GM18499 (cell line): ENCODE measurements at regions not wholly inside any gene's neighbourhood (a gene's known extent, or its start where the extent isn't known, plus 50 kb on each side); places are given as distances from the start of the nearest gene placed in this dataset.
"Not testable (repeated sequence)": the region's sequence is repeated elsewhere in the genome, so short reads cannot be mapped to it uniquely, and the experiment has no call there.

ENCODE experiments used
- ATAC-seq: cut with Tn5 transposase; IDR thresholded peaks from one replicate; pipeline ENCODE4 v1.9.1; 2021; ENCODE audit warnings: moderate number of reproducible peaks; ENCODE audit not compliant: insufficient read depth, unreplicated experiment

- no peak for ATAC-seq
These were observed 123.1 kb upstream of the KRR1 start for GRCh38 chr12:75634244-75635222.

- ATAC-seq, result no peak
These were observed 122.4 kb upstream of the KRR1 start for GRCh38 chr12:75633789-75634188.

GRCh38 chr12:75632442-75632841 is 121.0 kb upstream of the KRR1 start:
- no peak for ATAC-seq

GRCh38 chr12:75631831-75632230 is 120.4 kb upstream of the KRR1 start:
- ATAC-seq, result no peak

GRCh38 chr12:75630091-75630490 is 118.7 kb upstream of the KRR1 start:
- ATAC-seq, result no peak

- ATAC-seq, result no peak
These were observed 117.5 kb upstream of the KRR1 start for GRCh38 chr12:75628916-75629315.

GRCh38 chr12:75628511-75628910 is 117.1 kb upstream of the KRR1 start:
- ATAC-seq, result no peak

GRCh38 chr12:75623631-75624154 is 112.3 kb upstream of the KRR1 start:
- no peak for ATAC-seq

GRCh38 chr12:75622492-75622891 is 111.1 kb upstream of the KRR1 start:
- no peak for ATAC-seq

- ATAC-seq, result not testable (repeated sequence)
These were observed 103.0 kb upstream of the KRR1 start for GRCh38 chr12:75614396-75614795.

- no peak for ATAC-seq
These were observed 102.6 kb upstream of the KRR1 start for GRCh38 chr12:75613981-75614380.

GRCh38 chr12:75611041-75611440 is 99.6 kb upstream of the KRR1 start:
- no peak for ATAC-seq

GRCh38 chr12:75606956-75607355 is 95.5 kb upstream of the KRR1 start:
- no peak for ATAC-seq

GRCh38 chr12:75606151-75606550 is 94.7 kb upstream of the KRR1 start:
- ATAC-seq, result no peak

GRCh38 chr12:75603475-75603874 is 92.1 kb upstream of the KRR1 start:
- ATAC-seq, result no peak

GRCh38 chr12:75602106-75602505 is 90.7 kb upstream of the KRR1 start:
- no peak for ATAC-seq

GRCh38 chr12:75600146-75600545 is 88.7 kb upstream of the KRR1 start:
- no peak for ATAC-seq

GRCh38 chr12:75599061-75599460 is 87.7 kb upstream of the KRR1 start:
- no peak for ATAC-seq

- ATAC-seq, result no peak
These were observed 85.0 kb upstream of the KRR1 start for GRCh38 chr12:75596406-75596805.

- ATAC-seq, result no peak
These were observed 81.4 kb upstream of the KRR1 start for GRCh38 chr12:75592638-75593335.

- no peak for ATAC-seq
These were observed 80.7 kb upstream of the KRR1 start for GRCh38 chr12:75592086-75592485.
